Ovary (tissue), 3 donors: ENCODE measurements at regions not wholly inside any gene's neighbourhood (a gene's known extent, or its start where the extent isn't known, plus 50 kb on each side); places are given as distances from the start of the nearest gene placed in this dataset.

Experiments
- EP300 ChIP-seq: sonication (generic); formaldehyde crosslinking; IDR thresholded peaks from one replicate; pipeline ENCODE4 v1.6.1; 2017; ENCODE audit warnings: antibody characterized with exemption
- POLR2A ChIP-seq: fragments of 450-650 bp; IDR thresholded peaks from one replicate; pipeline ENCODE4 v1.6.1; 2017; ENCODE audit warnings: antibody characterized with exemption, mild to moderate bottlenecking, moderate library complexity
- TF ChIP-seq, protein P1 (sequence below), 3 donors: fragments of 450-650 bp in 2 of 3; fragments of 200-600 bp in 1 of 3; IDR thresholded peaks; one replicate each; pipeline versions ENCODE4 v1.5.1 to v1.8.0; 2016 to 2022; ENCODE audit warnings: antibody characterized with exemption in 3 of 3, mild to moderate bottlenecking in 1 of 3
- donor health status: DM: no; HTN: no; CAD: no.

DNA sequence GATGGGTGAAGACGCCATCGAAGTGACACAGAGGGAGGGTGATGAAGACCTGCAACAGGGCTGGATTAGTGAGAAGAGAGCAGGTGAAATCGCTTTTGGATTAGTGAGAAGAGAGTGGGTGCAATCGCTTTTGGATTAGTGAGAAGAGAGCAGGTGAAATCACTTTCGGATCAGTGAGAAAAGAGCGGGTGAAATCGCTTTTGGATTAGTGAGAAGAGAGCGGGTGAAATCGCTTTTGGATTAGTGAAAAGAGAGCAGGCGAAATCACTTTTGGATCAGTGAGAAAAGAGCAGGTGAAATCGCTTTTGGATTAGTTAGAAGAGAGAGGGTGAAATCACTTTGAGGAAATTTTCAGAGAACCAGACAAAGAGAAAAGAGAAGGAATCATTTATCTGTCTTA, 67.2 kb upstream of the TRIO start:
- TF ChIP-seq, protein P1, sequence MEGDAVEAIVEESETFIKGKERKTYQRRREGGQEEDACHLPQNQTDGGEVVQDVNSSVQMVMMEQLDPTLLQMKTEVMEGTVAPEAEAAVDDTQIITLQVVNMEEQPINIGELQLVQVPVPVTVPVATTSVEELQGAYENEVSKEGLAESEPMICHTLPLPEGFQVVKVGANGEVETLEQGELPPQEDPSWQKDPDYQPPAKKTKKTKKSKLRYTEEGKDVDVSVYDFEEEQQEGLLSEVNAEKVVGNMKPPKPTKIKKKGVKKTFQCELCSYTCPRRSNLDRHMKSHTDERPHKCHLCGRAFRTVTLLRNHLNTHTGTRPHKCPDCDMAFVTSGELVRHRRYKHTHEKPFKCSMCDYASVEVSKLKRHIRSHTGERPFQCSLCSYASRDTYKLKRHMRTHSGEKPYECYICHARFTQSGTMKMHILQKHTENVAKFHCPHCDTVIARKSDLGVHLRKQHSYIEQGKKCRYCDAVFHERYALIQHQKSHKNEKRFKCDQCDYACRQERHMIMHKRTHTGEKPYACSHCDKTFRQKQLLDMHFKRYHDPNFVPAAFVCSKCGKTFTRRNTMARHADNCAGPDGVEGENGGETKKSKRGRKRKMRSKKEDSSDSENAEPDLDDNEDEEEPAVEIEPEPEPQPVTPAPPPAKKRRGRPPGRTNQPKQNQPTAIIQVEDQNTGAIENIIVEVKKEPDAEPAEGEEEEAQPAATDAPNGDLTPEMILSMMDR (IDR thresholded peaks at IDR 0.05) = no peak
- no peak for TF ChIP-seq POLR2A
- TF ChIP-seq EP300 = no peak
